Lung microvascular endothelial cell (primary cell): ENCODE measurements at regions not wholly inside any gene's neighbourhood (a gene's known extent, or its start where the extent isn't known, plus 50 kb on each side); places are given as distances from the start of the nearest gene placed in this dataset.
"Not testable (repeated sequence)": the region's sequence is repeated elsewhere in the genome, so short reads cannot be mapped to it uniquely, and the experiment has no call there.

ENCODE experiments used
- DNase-seq, 2 donors: peaks; one replicate each; pipeline versions ENCODE4 v3.0.0 to v3.0.0-alpha.2; 2010; ENCODE audit warnings: low read depth in 2 of 2

DNA sequence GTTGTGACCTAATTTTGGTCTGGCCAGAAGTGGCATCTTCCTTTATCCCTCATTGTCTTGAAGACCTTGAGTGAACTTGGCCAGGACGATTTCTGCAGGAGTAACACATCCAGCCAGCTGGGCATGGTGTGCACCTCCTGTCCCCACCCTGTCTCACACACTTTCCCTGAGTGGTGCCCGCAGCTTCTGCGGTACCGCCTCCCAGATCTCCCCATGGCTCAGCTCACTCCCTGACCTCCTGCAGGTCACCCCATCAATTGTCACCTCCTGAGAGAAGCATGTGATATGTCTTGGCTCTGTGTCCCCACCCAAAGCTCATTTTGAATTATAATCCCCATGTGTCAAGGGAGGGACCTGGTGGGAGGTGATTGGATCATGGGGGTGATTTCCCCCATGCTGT, 50.2 kb upstream of the TP53I11 start:
- no peak for DNase-seq

- no peak for DNase-seq
Measured at GRCh38 chr11:45001466-45002165, 50.9 kb upstream of the TP53I11 start.

- DNase-seq: no peak
Measured at GRCh38 chr11:45005106-45005505, 54.4 kb upstream of the TP53I11 start.

DNA sequence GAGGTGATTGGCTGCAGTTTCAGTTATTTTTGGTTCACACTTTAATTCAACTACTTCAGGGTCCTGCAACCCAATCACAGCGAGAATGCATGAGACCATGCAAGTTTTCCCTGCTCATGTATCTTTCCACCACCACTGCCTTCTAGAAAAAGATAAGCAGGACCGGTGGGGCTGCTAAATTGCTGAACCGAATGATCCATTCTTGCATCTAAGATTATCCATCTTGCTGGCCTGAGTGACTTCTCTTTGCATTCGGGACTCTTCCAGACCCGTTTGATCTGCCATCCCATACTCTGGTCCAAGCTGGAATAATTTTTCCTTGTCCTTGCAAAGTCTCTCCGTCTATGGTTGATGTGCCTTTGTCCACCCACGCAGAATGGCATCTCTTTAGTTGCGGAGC, 56.3 kb upstream of the TP53I11 start:
- DNase-seq: no peak

DNA sequence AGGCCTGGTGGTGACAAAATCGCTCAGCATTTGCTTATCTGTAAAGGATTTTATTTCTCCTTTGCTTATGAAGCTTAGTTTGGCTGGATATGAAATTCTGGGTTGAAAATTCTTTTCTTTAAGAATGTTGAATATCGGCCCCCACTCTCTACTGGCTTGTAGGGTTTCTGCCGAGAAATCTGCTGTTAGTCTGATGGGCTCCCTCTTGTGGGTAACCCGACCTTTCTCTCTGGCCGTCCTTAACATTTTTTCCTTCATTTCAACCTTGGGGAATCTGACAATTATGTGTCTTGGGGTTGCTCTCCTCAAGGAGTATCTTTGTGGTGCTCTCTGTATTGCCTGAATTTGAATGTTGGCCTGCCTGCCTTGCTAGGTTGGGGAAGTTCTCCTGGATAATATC, 65.3 kb upstream of the TP53I11 start:
- not testable (repeated sequence) for DNase-seq

GRCh38 chr11:45016446-45016845, 65.8 kb upstream of the TP53I11 start:
- not testable (repeated sequence) for DNase-seq

GRCh38 chr11:45017329-45017728, 66.6 kb upstream of the TP53I11 start:
- DNase-seq: no peak

DNA sequence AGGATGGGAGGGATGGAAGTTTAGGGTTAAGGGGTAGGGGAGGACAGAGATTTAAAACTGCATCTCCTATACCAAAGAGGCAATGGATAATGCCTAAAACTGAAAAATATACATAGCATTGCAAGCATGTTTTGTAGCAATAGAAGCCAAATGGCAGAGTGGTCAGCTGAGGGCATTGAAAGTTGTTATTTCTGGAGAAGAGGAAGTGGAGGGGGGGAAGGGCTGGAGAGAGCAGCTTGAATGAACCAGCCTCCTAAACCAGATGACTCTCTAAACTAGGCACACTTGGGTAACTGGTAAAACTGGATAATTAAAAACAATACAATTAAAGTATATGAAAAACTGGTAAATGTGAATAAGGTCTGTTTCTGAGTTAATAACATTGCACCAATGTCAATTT, 70.3 kb upstream of the TP53I11 start:
- DNase-seq: peak in 1 of 2 donors; percentile 56

DNA sequence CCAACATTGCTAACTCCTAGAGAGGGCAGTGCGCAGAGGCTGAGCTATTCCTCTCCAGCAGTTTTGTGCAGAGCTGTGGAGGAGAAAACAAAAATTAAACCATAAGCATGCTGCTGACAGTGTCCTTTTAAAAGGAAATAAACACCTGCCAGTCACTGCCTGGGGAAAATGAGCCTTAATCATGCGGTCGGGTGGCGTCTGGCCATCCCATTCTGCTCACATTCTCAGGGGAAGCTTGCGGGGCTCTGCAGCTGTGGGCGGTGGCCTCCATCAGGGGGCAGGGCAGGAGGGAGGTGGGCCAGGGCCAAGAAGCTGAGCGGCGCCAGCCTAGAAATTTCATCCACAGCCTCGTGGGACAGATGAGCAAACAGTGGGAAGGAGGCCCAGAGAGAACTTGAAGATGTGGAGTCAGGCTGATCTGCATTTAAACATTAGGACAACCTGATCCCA, 71.0 kb upstream of the TP53I11 start:
- DNase-seq: peak; percentile 20 to 32

DNA sequence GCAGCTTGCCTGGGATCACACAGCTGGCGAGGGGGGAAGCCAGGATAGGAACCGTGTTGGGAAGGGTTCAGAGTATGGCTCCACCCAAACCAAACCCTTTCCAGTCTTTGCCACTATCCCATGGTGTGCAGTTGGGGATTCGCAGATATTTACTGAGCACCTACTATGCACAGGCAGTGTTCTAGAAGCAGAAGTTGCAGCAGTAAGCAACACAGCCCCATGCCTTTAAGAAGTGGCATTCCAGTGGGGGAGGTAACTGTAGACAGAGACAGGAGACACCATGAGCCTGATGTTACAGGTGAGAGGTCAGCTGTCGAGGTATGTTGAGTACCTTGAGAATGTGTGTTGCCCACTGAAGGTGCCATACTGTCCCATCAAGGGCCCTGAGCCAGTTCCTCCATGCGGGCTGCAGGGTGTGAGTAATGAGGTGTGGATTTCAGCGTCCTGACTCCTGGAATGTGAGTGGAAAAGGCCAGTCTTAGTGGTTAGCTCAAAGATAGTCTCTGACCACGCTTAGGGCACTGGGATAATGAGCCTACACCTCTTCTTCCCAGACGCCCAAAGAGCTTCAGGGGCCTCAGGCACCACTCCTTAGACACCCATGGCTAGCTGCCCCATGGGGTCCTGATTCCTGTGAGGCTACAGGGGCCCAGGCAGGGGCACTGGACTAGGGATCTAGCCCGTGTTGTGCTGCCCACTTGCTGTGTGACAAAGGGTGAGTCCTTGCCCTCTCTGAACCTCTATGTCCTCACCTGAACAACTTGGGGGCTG, 71.8 kb upstream of the TP53I11 start:
- DNase-seq: no peak

DNA sequence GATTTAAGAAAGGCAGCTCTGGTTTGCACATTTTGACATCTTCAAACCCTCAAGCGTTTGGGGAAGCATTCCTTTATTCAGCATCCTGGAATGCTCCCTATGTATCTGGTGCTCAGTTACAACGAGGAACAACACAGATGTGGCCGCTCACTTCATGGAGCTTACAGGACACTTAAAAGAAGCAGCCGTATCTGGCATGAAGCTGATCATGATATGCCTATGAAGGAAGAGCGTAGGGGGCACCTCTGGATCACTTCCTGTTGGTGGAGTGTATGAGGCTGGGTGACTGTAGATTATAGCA, 72.3 kb upstream of the TP53I11 start:
- DNase-seq: no peak

DNA sequence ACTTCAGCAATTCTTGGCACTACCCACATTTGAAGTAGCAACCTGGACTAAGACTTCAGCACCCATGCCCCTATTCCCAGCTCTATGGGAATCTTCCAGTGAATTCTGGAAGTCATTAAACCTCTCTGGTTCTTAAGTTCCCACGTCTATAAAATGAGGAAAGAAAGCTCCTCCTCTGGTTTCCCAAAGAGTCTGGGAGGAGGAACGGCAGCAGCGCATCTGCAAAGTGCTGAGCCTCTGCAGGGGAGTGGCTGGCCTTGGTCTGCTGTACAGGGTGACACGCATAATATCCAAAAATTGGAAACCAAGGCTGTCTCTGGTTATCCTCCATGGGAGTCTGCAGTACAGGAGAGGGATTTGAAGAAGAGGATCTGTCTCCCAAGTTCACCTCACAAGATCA, 73.6 kb upstream of the TP53I11 start:
- DNase-seq: no peak

DNA sequence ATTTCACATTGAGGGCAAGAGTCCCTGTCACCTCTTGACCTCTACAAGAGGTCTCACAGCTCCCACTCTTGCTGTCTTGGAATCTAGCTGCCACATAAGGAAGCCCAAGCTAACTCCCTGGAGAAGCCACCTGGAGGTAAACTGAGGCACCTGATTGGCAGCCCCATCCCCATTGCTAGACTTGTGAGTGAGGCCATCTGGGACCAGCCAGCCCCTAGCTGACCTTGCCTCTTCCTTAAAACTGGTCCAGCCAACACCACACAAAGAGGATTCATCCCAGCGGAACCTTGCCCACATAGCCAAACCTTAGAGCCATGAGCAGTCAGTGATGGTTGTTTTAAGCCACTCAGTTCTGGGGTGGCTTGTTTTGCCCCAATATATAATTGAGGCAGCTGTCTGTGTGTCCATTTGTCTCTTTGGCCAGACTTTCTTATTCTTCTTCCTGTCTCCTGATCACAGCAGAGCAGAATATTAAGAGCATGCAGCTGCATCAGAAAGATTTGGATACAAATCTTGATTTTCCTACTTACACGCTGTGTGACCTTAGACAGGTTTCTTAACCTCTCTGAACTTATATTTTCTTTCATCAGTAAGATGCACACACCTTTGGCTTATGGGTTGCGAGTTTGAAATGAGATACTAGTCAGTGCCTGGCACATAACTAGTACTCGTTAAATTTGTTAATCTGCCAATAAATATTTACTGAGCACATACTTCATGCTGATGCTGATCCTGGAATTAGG, 74.3 kb upstream of the TP53I11 start:
- no peak for DNase-seq

DNA sequence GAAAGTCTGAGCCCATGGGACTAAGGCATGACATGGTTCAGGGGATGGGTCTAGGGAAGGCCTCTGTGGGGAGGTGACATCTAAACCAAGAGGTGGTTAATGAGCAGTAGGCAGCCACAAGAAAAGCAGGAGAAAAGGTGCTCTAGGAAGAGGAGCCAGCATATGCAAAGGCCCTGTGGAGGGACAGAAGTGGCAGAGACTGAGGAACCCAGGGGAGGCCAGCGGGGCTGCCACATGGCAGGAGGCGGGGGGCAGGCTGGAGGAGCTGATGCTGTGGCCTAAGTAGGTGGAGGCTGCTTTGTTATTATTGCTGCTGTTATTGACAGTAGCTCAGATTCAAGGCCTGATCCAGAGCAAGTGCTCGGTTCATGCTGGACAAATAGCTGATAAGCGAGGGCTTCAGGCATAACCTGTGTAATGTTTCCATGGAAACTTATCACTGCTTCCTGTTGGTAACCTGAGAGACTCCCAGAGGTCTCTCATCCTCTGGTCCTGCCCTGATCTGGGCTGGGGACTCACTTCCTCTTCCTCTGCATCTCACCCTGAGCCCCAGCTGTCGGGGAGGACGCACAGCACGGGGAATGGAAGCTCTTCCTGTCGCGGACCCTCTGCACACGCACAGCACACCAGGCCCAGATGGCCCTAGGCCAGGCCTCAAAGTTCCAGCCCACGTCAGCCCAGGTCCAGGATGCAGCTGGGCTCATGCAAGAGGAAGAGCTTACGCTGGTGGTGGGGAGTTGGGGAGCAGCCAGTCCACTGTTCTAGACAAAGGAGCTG, 75.2 kb upstream of the TP53I11 start:
- peak; percentile 97 to 99 for DNase-seq

GRCh38 chr11:45026835-45027234, 76.2 kb upstream of the TP53I11 start:
- DNase-seq: no peak

DNA sequence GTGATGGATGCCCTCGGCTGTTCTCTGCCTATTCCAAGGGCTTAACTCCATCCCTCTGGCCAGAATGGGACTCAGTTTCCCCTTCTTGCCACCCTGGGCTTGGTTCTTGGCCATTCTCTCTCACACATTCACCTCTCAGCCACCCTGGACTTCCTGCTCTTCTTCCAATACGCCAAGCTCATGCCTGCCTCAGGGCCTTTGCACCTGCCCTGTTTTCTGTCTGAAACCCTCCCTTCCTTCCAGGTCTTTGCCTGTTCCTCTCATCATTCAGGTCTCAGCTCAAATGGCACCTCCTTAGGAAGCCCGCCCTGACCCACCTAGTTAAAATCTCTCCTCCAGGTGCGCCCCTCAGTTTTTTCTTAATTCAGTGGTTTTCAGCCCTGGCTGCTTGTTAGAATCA, 76.6 kb upstream of the TP53I11 start:
- DNase-seq: no peak

- no peak for DNase-seq
Measured at GRCh38 chr11:45028911-45029682, 78.4 kb upstream of the TP53I11 start.

GRCh38 chr11:45030778-45031177, 80.1 kb upstream of the TP53I11 start:
- no peak for DNase-seq

DNA sequence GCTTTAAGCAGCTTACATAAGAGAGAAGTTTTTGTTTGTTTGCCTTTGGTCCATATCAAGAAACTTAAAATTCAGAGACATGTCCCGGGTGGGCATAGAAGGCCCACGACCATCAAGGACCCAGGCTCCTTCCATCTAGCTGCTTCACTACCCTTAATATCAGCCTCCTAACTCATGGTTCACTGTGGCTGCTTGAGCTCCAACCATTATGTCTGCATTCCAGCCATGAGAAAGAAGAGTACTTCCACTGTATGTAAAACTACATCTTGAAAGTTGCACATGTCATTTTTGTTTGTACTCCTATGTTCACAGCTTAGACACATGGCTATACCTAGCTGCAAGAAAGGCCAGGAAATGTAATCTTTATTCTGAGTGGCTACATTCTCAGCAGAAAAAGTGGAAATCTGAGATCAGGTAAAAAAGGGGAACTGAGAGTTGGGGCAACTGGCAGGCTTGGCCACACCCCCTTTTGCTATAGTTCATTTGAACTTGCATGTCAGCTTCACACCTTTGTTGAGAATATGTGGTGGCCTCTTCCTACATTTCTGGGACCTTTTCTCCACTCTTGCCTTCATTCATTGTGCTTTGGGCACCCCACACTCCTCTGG, 81.3 kb upstream of the TP53I11 start:
- DNase-seq: no peak

DNA sequence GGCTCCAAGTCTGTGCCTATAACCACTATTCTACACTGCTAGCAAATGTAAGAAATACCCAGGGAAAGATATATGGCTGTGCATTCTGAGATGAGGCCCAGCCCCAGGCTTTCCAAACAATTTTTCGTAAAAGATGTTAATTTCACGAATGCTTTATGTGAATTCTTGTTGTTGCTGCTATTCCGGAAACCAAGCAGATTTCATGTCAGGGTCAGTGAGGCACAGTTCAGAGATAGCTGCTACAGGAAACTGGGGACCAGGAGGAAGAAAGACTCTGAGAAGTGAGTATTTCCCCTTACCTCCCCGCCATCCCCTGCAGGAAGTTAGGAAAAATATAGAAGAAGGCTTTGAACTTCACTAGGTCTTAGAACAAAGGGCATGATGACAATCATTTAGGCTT, 84.7 kb upstream of the TP53I11 start:
- DNase-seq: no peak

DNA sequence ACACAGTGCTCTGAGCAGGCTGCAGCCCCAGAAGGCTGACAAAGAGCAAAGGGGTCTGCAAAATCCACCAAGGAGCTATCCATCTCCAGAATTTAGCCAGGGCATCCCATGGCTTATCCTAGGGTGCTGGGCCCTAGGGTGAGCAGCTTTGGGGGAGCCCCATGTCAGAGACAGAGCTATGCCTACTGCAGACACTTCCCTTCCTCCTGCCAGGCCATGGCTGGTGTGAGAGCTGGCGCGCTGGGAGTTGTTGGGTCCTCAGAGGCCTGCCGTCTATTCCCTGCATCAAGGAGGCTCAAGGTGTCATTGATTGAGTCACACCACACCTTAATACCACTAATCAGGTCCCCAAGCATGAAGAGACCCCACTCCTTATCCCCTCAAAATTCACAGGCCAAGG, 85.3 kb upstream of the TP53I11 start:
- no peak for DNase-seq
